H1 (cell line): ENCODE measurements at regions not wholly inside any gene's neighbourhood (a gene's known extent, or its start where the extent isn't known, plus 50 kb on each side); places are given as distances from the start of the nearest gene placed in this dataset.

Experiments
- EP300 ChIP-seq, 2 experiments: IDR thresholded peaks; 1 replicate in 1 of 2; 2 replicates in 1 of 2; pipeline ENCODE4 v1.6.1; 2011 to 2012; ENCODE audit warnings: low read depth in 2 of 2, low read length in 2 of 2, mild to moderate bottlenecking in 2 of 2, borderline replicate concordance in 1 of 2, inconsistent platforms in 1 of 2, moderate library complexity in 1 of 2
- GABPA ChIP-seq: IDR thresholded peaks from 2 replicates; pipeline ENCODE4 v1.6.1; 2011; ENCODE audit warnings: mild to moderate bottlenecking, low read length, moderate library complexity, borderline replicate concordance; ENCODE audit not compliant: insufficient read depth
- HDAC6 ChIP-seq: IDR thresholded peaks from one replicate; pipeline ENCODE4 v1.7.1; 2012; ENCODE audit warnings: low read depth, mild to moderate bottlenecking, inconsistent platforms, low read length, moderate library complexity
- TCF12 ChIP-seq: IDR thresholded peaks from 2 replicates; pipeline ENCODE4 v1.6.1; 2011; ENCODE audit warnings: low read depth, mild to moderate bottlenecking, low read length

GRCh38 chr15:75126864-75127580 is 74.7 kb upstream of the C15orf39 start (continued):
- TF ChIP-seq EP300 (IDR thresholded peaks at IDR 0.05; ENCODE audit: borderline replicate concordance in 1 of 2, low read depth in 2 of 2, low read length in 2 of 2) = no peak
- TF ChIP-seq HDAC6 = no peak
- no peak for TF ChIP-seq GABPA
- TF ChIP-seq TCF12 = no peak
